ENCODE measurements at regions not wholly inside any gene's neighbourhood (a gene's known extent, or its start where the extent isn't known, plus 50 kb on each side); places are given as distances from the start of the nearest gene placed in this dataset.

DNA sequence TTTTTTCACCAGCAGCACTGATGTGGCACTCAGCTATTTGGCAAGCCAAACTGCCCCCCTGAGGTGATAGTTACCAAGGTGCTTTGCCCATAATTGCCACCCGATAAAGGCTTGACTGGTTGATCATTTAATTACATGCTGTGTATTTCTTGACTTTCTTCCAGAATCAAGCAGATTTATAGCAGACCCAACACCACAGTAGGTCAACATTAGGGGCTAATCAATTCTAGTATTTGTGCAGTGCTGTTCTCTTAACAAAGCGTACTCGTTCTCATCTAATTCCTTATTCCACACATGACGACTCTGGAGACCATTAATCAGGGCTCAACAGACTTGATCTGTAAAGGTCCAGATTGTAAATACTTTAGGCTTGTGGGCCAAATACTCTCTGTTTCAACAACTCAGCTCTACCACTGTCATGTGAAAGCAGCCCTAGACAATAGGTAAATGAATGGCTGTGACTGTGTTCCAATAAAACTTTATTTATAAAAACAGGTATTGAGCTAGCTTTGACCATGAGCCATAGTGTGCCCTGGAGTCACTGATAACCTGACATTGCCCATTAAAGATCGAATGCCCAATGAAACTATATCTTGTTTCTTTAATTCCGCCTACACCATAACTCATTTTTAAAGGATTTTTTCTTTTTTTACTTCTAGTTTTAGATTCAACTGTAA is 119.1 kb upstream of the TMC3 start:
- no peak for DNase-seq (ENCODE audit: missing footprints)
- intact Hi-C loops (cut with DNase I): no loop called here
- ATAC-seq: no peak

DNA sequence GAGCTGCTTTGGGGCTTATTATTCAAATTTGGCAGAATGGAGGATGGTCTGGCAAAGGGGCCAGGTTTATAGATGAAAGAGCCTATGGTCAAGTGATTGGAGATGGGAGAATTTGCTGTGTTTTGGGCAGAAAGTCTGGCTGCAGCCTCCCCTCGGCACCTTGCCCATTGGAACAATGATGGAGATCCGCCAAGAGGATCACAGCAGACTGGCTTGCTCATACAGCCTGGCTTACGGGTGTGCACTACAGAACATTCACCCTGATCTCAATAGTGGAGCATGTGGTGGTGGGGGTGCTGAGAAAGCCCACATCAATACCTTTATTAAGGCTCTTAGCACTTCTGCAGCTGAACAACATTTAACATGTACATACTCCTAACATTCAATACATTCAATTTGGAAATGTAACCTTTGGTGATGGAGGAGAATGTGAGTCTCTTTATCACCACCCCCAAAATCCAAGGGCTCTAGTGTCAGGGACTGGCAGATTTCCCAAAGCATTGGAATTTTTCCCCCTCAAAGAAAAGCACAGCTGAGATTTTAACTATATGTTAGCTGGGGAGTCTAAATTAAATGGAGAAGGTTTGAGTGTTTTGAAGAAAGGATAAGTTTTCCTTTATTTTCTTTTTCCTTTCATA is 118.4 kb upstream of the TMC3 start:
- ATAC-seq (peak; percentile 34), DNase-seq (ENCODE audit: missing footprints) (no peak)
- intact Hi-C loops (cut with DNase I): no loop called here

DNA sequence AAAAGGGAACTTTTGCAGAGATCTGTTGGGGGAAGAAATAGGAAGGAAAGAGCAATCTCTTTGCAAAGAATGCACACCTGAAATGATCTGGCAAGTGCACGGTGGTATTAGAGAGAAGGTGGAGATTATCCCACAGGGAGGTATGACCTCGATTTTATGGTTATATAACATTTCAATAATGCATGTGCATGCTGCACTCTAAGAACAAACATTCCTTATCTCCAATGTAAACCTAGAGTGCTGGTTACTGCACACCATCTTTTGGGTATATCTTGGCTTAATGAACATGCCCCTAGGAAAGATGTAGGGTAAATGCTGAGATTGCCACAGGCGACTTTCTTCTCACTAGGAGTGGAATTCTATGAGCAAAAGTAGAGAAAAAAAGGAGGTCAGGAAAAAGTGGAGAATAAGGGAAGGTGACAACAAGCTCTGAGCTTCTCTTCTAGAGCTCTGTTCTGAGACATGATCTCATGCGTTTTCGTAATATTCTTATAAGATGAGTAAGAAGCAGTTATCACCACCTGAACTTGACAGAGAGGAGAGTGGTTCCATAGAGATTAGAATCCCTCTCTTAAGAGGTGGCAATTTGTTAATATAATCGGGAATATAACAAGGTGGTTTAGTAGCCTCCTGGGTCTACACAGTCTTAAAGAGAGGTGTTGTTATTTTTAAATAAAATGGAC is 117.5 kb upstream of the TMC3 start:
- no peak for DNase-seq (ENCODE audit: missing footprints)
- ATAC-seq: no peak
- intact Hi-C loops (cut with DNase I): no loop called here

DNA sequence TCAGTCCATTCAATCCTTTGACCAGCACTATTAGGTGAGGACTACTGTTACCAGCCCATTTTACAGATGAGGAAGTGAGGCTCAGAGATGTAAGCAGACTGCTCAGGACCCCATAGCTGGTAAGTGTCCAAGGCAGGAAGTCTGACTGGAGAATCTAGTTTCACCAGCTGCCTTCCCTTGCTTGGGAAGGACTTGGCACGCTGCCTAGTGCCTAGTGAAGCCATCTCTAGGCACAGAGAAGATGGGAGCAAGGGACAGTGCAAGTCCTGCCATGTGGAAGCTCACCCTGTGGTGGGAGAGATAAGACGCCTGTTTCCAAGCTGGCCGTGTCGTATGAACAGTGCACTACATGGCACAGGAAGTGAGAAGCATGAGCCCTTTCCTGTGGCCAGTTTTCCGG is 111.8 kb upstream of the TMC3 start:
- no peak for ATAC-seq
- DNase-seq (ENCODE audit: missing footprints): no peak
- intact Hi-C loops (cut with DNase I): no loop called here

DNA sequence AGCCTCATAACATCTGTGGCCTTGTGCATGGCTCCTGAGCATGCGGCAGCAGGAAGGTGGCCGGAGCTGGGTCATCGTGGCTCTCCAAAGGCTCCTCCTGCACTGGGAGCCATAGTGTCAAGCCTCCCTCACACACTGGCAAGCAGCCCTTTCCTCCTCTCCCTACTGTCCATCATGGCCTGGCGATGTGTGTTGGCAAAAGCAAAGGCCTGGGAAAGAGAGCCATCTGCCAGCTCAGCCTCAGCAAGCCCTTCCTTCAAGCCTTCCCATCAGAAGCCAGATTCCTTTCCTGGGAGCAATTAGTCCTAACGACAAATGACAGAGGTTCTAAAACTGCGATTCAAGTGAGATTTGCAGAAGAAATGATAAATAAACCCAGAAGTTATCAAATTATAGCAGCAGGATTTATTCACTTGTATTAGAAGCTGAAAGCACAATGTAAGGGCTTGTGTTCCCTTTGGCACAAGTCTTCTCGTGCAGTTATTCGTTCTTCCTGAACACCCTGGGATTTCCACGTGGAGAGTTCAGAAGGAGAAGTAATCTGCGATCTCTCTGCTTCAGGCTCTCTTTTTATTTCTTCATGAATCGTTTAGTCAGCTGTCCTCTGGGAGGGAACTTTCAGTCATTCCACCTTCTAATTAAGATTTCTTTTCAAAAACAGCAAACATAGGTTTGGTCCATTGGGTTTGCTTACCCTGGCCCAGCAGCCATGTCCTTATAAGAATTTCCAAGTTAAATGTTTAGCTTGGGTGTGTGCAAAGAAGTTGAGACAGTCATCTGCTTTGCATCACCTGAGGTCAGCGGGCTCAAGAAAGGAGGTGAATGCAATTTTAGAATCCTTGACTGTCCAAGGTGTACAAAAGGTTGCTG is 110.3 kb upstream of the TMC3 start:
- no peak for ATAC-seq
- DNase-seq (ENCODE audit: missing footprints): no peak
- intact Hi-C loops (cut with DNase I): loop anchor here (5.0 kb wide), 4 partner anchors 72 to 713 kb away; no protein-coding TSS in a partner anchor

DNA sequence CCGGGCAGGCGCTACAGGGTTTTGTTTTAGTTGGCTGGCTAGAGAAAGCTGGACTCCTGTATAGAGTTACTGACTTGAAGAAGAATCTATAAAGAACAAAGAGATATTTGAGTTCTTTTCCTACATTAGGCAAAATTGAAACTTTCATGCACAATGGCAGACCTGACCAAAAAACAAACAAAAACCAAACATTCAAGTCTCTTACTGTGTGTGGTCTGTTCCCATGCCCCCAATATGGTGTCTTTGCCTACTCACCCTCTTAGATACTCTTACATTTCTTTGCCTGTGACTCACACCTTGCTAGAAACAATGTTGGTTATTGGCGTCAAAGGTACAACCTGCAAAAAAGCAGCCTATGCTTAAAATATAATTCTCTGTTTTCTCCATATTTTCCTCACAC is 109.5 kb upstream of the TMC3 start:
- intact Hi-C loops (cut with DNase I): loop anchor here (5.0 kb wide), 4 partner anchors 71 to 714 kb away; no protein-coding TSS in a partner anchor
- no peak for DNase-seq (ENCODE audit: missing footprints)

DNA sequence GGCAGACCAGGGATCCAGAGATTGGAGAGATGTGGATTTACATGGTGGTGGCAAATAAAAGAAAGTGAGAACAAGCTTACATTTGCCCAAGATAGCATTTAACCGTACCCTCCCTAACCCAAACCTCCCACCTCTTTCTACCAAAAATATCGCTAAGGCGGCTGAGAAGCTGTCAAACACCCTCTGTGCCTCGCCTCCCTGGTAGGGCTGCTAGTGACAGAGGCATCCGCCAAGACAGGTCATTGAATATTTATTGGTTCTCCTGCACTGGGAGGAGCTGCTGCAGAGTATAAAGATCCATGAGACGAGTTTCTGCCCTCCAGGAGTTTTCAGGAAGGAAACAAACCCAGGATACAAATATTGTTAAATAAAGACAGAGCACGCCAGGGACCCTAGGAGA is 107.3 kb upstream of the TMC3 start:
- ATAC-seq: no peak
- intact Hi-C loops (cut with DNase I): loop anchor here (2.0 to 5.0 kb wide), 6 partner anchors 69 to 716 kb away; partner anchors contain the start of gene MEX3B
- DNase-seq (ENCODE audit: missing footprints): no peak

More for the DNA sequence above, 109.5 kb upstream of the TMC3 start:
- ATAC-seq: no peak

DNA sequence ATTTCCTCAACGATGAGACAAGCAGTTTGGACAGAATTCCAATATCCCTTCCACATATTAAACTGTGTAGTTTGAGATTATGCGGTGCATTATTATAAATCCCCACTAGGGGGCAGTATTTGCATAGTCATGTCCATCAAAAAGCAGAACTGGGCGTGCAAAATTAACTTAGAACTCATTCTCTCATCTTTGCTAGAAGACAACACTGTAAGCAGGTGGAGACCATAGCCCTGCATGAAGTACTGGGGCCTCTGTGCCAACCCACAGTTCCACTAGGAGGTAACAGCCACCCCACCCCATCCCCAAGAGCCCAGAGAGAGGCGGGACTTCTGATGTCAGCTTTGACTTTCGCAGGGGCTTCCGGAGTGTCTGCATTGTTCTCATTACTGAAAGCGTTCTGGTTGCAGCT is 106.6 kb upstream of the TMC3 start:
- peak; percentile 57 for ATAC-seq
- no peak for DNase-seq (ENCODE audit: missing footprints)
- intact Hi-C loops (cut with DNase I): loop anchor here (2.0 to 5.0 kb wide), 6 partner anchors 68 to 717 kb away; partner anchors contain the start of gene MEX3B

DNA sequence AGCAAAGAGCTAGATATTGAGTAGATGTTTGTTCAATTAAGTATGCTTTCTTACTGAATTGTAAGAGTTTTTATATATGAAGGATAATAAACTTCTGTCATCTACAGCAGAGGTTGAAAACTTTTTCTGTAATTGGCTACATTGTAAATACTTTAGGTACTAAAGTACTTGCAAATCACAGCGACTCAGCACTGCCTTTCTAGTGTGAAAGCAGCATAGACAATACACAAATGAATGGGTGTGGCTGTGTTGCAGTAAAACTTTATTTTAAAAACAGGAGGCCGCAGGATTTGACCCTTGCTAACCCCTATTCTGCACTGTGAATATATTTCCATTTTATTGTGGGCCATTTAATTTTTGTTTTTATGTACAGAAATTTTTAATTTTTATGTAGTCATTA is 104.3 kb upstream of the TMC3 start:
- no peak for ATAC-seq
- intact Hi-C loops (cut with DNase I): no loop called here
- DNase-seq (ENCODE audit: missing footprints): no peak

DNA sequence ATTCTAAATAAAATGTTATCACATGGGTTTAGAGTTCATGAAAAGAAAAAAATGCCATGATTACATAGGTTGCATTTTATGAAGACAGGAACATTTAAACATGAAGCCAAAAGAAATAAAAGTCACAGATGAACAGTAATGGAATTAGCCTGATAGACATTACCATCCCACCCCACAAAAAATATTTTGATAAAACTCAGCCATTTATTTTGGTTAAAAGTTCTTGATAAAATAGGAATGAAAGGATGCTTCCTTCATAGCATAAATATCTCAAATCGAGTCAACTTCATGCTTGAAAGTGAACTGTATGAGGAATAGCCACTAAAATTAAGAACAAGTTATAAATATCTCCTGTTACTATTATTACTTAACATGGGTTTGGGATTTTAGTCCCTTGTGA is 101.9 kb upstream of the TMC3 start:
- intact Hi-C loops (cut with DNase I): no loop called here
- no peak for DNase-seq (ENCODE audit: missing footprints)
- ATAC-seq: no peak

DNA sequence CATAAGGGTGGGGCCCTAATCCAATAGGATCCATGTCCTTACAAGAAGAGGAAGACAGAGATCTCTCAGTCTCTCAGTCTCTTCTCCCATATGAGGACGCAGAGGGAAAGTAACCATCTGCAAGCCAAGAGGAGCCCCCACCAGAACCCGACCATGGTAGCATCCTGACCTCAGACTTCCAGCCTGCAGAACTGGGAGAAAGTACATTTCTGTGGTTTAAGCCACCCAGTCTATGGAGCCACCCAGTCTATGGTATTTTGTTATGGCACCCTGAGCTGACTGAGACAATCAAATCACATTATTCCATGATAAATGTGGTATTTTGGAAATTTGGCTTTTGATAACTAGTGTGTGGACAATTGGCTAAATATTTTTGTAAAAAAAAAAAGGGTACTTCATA is 101.5 kb upstream of the TMC3 start:
- DNase-seq (ENCODE audit: missing footprints) (no peak), ATAC-seq (no peak)
- intact Hi-C loops (cut with DNase I): no loop called here

DNA sequence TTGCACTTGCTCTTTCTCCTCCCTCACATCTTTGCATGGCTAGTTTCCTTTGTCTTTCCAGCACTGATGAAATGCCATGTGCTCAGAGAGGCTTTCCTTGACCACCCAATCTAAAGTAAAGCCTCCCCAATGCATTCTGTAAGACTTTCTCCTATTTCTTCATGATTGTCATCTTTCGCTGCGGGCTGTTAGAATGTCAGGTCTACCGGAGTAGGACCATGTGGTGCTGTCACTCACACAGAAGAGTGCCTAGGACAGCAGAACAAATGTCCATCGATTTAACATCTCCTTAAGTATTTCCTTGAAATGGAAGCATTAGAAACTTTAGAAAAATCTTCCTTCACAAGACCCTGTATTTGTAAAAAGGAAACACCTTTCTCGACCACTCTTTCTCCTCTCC is 99.9 kb upstream of the TMC3 start:
- DNase-seq (ENCODE audit: missing footprints) (no peak), ATAC-seq (no peak)
- intact Hi-C loops (cut with DNase I): no loop called here

DNA sequence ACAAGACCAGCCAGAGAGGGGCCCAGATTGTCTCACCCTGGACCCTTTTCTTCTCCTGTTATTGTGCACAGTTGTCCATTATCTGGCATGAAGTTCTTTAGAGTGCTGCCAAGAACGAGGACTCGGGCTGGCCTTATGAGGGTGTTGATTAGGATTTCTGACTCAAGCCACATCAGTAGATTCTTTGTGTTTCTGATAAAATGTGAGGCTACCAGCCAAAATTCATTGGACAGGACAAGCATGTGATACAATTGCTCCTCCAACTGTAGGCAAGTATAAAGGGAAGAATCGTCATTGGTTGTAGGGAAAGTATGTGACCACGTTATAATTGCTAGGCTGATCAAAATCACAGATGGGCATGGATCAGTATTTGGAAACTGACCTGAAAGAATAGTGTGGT is 99.2 kb upstream of the TMC3 start:
- ATAC-seq (peak; percentile 44), DNase-seq (ENCODE audit: missing footprints) (no peak)
- intact Hi-C loops (cut with DNase I): no loop called here

DNA sequence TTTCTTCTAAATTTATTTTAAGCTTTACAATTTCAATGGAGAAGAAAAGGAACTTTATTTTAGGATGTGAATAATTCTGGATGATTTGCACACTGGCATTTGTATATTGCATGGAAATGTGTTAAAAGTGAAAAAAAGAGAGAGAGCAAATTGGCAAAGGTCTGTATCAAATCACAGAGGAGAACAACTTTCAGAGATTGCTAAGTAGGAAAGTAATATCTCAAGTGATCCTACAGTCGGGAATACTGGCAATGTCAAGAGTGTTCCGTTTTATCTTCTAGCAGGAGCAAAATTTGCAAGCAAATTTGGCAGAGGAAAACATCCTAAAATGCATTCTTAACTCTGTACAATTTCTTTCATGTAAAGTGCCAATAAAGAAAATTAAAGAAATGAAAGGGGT is 97.1 kb upstream of the TMC3 start:
- DNase-seq (ENCODE audit: missing footprints): no peak
- ATAC-seq: no peak
- intact Hi-C loops (cut with DNase I): no loop called here

DNA sequence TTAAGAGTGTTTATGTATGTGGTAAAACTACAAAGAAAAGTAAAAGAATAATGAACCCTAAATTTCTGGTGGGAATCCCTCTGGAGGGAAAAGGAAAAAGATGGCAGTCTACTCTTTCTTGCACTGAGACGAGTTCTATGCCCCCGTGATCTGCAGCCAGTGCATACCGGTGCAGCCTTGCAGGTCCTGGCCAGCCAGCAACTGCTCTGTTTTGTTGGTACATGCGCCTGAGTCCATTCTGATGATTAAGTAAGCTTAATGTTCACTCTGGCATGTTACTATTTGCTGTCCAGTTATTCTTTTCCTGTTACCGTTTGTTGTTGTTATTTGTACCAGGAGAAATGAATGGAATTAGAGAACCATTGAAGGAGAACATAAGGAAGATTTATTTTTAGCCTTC is 95.1 kb upstream of the TMC3 start:
- DNase-seq (ENCODE audit: missing footprints): no peak
- intact Hi-C loops (cut with DNase I): no loop called here
- no peak for ATAC-seq

DNA sequence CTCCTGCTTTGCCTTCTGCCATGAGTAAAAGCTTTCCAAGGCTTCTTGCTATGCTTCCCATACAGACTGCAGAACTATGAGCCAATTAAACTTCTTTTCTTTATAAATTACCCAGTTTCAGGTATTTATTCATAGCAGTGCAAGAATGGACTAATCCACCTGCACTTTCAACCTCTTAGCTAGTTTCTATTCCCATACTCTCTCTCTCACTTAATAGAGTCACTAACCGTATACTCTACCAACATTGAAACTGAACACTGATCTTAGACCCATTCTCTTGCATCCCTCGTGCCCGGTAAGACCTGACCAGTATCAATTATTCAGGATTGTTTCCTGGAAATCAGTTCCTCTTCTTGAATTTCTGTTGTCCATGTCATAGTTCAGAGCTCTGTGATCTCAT is 92.7 kb upstream of the TMC3 start:
- no peak for ATAC-seq
- intact Hi-C loops (cut with DNase I): no loop called here
- no peak for DNase-seq (ENCODE audit: missing footprints)

DNA sequence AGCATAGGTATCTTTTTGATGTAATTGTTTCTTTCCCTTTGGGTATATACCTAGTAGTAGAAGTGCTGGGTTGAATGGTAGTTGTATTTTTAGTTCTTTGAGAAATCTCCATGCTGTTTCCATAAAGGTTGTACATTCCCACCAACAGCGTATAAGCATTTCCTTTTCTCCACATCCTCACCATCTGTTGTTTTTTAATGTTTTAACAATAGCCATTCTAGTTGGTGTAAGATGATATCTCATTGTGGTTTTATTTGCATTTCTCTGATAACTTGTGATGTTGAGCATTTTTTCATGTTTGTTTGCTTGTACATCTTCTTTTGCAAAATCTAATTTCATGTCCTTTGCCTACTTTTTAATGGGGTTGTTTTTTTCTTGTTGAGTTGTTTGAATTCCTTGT is 80.0 kb upstream of the TMC3 start:
- intact Hi-C loops (cut with DNase I): no loop called here
- ATAC-seq (no peak), DNase-seq (ENCODE audit: missing footprints) (no peak)

DNA sequence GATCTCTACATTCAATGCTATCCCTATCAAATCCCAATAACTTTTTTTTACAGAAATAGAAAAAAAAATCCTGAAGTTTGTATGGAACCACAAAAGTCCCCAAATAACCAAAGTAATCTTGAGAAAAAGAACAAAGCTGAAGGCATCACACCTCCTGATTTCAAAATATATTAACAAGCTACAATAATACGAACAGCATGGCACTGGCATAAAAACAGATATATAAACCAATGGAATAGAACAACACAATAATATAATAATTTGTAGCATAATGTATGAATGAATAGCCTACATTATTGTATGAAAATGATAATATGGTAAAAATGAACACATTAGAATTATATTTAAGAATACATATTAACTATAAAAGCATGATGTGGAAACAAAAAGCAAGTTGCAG is 76.7 kb upstream of the TMC3 start:
- ATAC-seq (no peak), DNase-seq (ENCODE audit: missing footprints) (no peak)
- intact Hi-C loops (cut with DNase I): no loop called here

DNA sequence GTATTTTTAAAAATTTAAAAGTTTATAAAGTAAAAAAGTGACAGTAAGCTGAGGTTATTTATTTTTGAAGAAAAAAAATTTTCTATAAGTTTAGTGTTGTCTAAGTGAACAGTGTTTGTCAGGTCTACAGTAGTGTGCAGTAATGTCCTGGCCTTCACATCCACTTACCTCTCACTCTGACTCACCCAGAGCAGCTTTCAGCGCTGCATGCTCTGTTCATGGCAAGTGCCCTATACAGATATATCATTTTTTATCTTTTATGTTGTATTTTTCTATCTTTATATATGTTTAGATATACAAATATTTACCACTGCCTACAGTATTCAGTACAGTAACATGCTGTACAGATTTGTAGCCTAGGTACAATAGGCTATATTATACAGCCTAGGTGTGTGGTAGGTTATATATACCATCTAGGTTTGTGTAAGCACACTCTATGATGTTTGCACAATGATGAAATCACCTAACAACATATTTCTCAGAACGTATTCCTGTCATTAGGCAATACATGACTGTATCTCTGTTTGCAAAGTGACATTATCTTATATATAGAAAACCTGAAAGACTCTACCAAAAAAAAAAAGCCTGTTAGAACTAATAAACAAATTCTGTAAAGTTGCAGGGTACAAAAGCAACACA is 75.9 kb upstream of the TMC3 start:
- no peak for DNase-seq (ENCODE audit: missing footprints)
- intact Hi-C loops (cut with DNase I): no loop called here
- ATAC-seq: no peak

Measured in Right ventricle myocardium inferior (tissue), 1 donor.